NCI-H446 (cell line): ENCODE measurements at regions not wholly inside any gene's neighbourhood (a gene's known extent, or its start where the extent isn't known, plus 50 kb on each side); places are given as distances from the start of the nearest gene placed in this dataset.
"Not testable (repeated sequence)": the region's sequence is repeated elsewhere in the genome, so short reads cannot be mapped to it uniquely, and the experiment has no call there.

Experiments
- DNase-seq, 2 experiments: peaks; one replicate each; lab custom pipeline; 2025; lab: John Stamatoyannopoulos, UW

GRCh38 chr3:194950906-194951628 lies 265.4 kb downstream of the FAM43A start:
- no peak for DNase-seq

GRCh38 chr3:194951629-194951920 lies 265.9 kb downstream of the FAM43A start:
- DNase-seq, result not testable (repeated sequence)

GRCh38 chr3:194951931-194952582 lies 266.4 kb downstream of the FAM43A start:
- no peak for DNase-seq

- DNase-seq, result no peak
Measured at GRCh38 chr3:194952841-194953241, 267.2 kb downstream of the FAM43A start.

GRCh38 chr3:194953291-194953690 lies 267.6 kb downstream of the FAM43A start:
- DNase-seq, result no peak

- DNase-seq, result no peak
Measured at GRCh38 chr3:194955546-194955945, 269.9 kb downstream of the FAM43A start.

GRCh38 chr3:194955979-194956696 lies 270.5 kb downstream of the FAM43A start:
- DNase-seq, result no peak

- DNase-seq, result no peak
Measured at GRCh38 chr3:194956697-194957396, 271.2 kb downstream of the FAM43A start.

- DNase-seq, result no peak
Measured at GRCh38 chr3:194957743-194958240, 272.1 kb downstream of the FAM43A start.

- no peak for DNase-seq
Measured at GRCh38 chr3:194959217-194959616, 273.5 kb downstream of the FAM43A start.

- DNase-seq, result not testable (repeated sequence)
Measured at GRCh38 chr3:194959666-194960065, 274.0 kb downstream of the FAM43A start.

GRCh38 chr3:194960446-194961032 lies 274.9 kb downstream of the FAM43A start:
- DNase-seq, result no peak

- no peak for DNase-seq
Measured at GRCh38 chr3:194961149-194961548, 275.5 kb downstream of the FAM43A start.

- no peak for DNase-seq
Measured at GRCh38 chr3:194961571-194961970, 275.9 kb downstream of the FAM43A start.

- DNase-seq, result no peak
Measured at GRCh38 chr3:194962056-194962455, 276.4 kb downstream of the FAM43A start.

- no peak for DNase-seq
Measured at GRCh38 chr3:194964809-194965208, 279.1 kb downstream of the FAM43A start.

GRCh38 chr3:194967151-194968117 lies 281.8 kb downstream of the FAM43A start:
- no peak for DNase-seq

GRCh38 chr3:194970066-194970465 lies 284.4 kb downstream of the FAM43A start:
- DNase-seq, result no peak

- DNase-seq, result no peak
Measured at GRCh38 chr3:194971009-194971408, 285.3 kb downstream of the FAM43A start.

- DNase-seq, result no peak
Measured at GRCh38 chr3:194971965-194972364, 286.3 kb downstream of the FAM43A start.

GRCh38 chr3:194972641-194973040 lies 287.0 kb downstream of the FAM43A start:
- no peak for DNase-seq
